AG04450 (cell line): ENCODE measurements at regions not wholly inside any gene's neighbourhood (a gene's known extent, or its start where the extent isn't known, plus 50 kb on each side); places are given as distances from the start of the nearest gene placed in this dataset.
"Not testable (repeated sequence)": the region's sequence is repeated elsewhere in the genome, so short reads cannot be mapped to it uniquely, and the experiment has no call there.

Experiments
- CTCF ChIA-PET: fragments of 300-600, 350-600 bp; formaldehyde crosslinking; extraction: SDS; loops from one replicate; lab custom pipeline; 2022; ENCODE audit warnings: antibody characterized with exemption, inconsistent platforms; lab: Charles Lee
- POLR2A ChIA-PET: fragments of 350-600 bp; formaldehyde crosslinking; extraction: SDS; loops from one replicate; lab custom pipeline; 2021; ENCODE audit warnings: antibody characterized with exemption, inconsistent platforms; lab: Yijun Ruan, JAX
- DNase-seq: peaks from one replicate; pipeline ENCODE4 v3.0.0-alpha.2; 2011; ENCODE audit warnings: low read depth, low spot score
- H3K27ac ChIP-seq: one replicate; pipeline ENCODE4 v1.5.1; 2012; ENCODE audit warnings: low read depth, low read length, control low read depth
- H3K27me3 ChIP-seq: one replicate; pipeline ENCODE4 v1.6.0; 2012; ENCODE audit warnings: low read length; ENCODE audit not compliant: control insufficient read depth, insufficient read depth
- H3K4me3 ChIP-seq: 2 replicates; pipeline ENCODE4 v1.5.1; 2011; ENCODE audit warnings: mild to moderate bottlenecking, low read depth, low read length, control low read depth
- H3K9me3 ChIP-seq: 2 replicates; pipeline ENCODE4 v1.5.1; 2012; ENCODE audit warnings: low read length; ENCODE audit not compliant: control insufficient read depth, insufficient read depth

- H3K4me3 ChIP-seq, H3K27me3 ChIP-seq, CTCF ChIA-PET, H3K27ac ChIP-seq, POLR2A ChIA-PET, DNase-seq, H3K9me3 ChIP-seq: not testable (repeated sequence)
These were observed 67.2 kb upstream of the PLGLB2 start for GRCh38 chr2:87680691-87681090.

GRCh38 chr2:87683451-87683850 is 64.4 kb upstream of the PLGLB2 start:
- DNase-seq, H3K27ac ChIP-seq, H3K27me3 ChIP-seq, H3K9me3 ChIP-seq, H3K4me3 ChIP-seq, CTCF ChIA-PET, POLR2A ChIA-PET: not testable (repeated sequence)

- H3K27me3 ChIP-seq, DNase-seq, H3K4me3 ChIP-seq, POLR2A ChIA-PET, H3K9me3 ChIP-seq, H3K27ac ChIP-seq, CTCF ChIA-PET: not testable (repeated sequence)
These were observed 63.9 kb upstream of the PLGLB2 start for GRCh38 chr2:87683961-87684360.

- H3K27ac ChIP-seq, CTCF ChIA-PET, DNase-seq, POLR2A ChIA-PET, H3K9me3 ChIP-seq, H3K27me3 ChIP-seq, H3K4me3 ChIP-seq: not testable (repeated sequence)
These were observed 62.3 kb upstream of the PLGLB2 start for GRCh38 chr2:87685558-87685957.

GRCh38 chr2:87686873-87687549 is 60.9 kb upstream of the PLGLB2 start:
- H3K27me3 ChIP-seq, CTCF ChIA-PET, H3K9me3 ChIP-seq, H3K27ac ChIP-seq, DNase-seq, POLR2A ChIA-PET, H3K4me3 ChIP-seq: not testable (repeated sequence)

GRCh38 chr2:87687550-87688270 is 60.2 kb upstream of the PLGLB2 start:
- H3K27me3 ChIP-seq, CTCF ChIA-PET, H3K9me3 ChIP-seq, H3K27ac ChIP-seq, POLR2A ChIA-PET, H3K4me3 ChIP-seq: not testable (repeated sequence)
- peak; percentile 65 for DNase-seq

GRCh38 chr2:87691899-87692592 is 55.8 kb upstream of the PLGLB2 start:
- H3K27me3 ChIP-seq, H3K27ac ChIP-seq: not testable (repeated sequence)

GRCh38 chr2:87692914-87693313 is 55.0 kb upstream of the PLGLB2 start:
- H3K27me3 ChIP-seq, DNase-seq, H3K27ac ChIP-seq, H3K4me3 ChIP-seq, H3K9me3 ChIP-seq, CTCF ChIA-PET, POLR2A ChIA-PET: not testable (repeated sequence)

More at GRCh38 chr2:87691899-87692592, 55.8 kb upstream of the PLGLB2 start:
- CTCF ChIA-PET, POLR2A ChIA-PET, H3K4me3 ChIP-seq, H3K9me3 ChIP-seq, DNase-seq: not testable (repeated sequence)

- CTCF ChIA-PET, DNase-seq, POLR2A ChIA-PET, H3K9me3 ChIP-seq, H3K4me3 ChIP-seq, H3K27me3 ChIP-seq, H3K27ac ChIP-seq: not testable (repeated sequence)
These were observed 54.0 kb upstream of the PLGLB2 start for GRCh38 chr2:87693882-87694281.

- H3K27me3 ChIP-seq, H3K9me3 ChIP-seq, POLR2A ChIA-PET, CTCF ChIA-PET, H3K27ac ChIP-seq, H3K4me3 ChIP-seq: not testable (repeated sequence)
- peak; percentile 3 for DNase-seq
These were observed 52.1 kb upstream of the PLGLB2 start for GRCh38 chr2:87695596-87696323.
